ENCODE measurements at regions not wholly inside any gene's neighbourhood (a gene's known extent, or its start where the extent isn't known, plus 50 kb on each side); places are given as distances from the start of the nearest gene placed in this dataset.
"Not testable (repeated sequence)": the region's sequence is repeated elsewhere in the genome, so short reads cannot be mapped to it uniquely, and the experiment has no call there.

- DNase-seq, result no peak
These were observed 144.0 kb upstream of the NPY start for GRCh38 chr7:24140001-24140400.

DNA sequence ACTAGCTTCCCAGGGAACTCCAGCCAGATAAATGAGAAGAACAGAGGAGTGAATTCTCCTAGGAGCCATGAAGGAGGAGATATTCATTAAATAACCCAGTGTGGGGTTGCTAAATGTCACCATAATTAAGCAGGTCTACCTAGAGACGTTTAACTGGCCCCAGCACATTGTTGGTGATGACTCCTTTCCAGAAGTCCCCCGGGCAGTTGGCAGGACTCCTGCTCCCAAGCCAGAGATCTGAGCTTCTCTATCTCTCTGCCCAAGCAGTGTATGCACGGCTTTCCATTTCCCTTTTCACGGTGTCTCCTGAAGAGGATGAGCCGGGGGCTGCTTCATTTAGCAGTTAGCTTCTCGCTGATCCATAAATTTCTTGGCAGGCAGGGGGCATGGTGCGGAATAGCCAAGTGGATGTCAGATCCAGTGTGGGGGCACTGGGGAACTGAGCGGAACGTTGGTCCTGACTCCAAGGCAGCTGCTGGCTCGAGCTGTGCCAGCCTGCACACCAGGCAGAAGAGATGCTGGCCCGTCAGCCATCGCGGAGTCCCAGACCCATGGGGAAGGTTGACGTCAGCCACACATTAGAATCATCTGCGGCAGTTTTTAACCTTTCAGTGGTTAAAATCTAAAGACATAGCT is 142.0 kb upstream of the NPY start:
- DNase-seq, result no peak

GRCh38 chr7:24143547-24143946 is 140.4 kb upstream of the NPY start:
- no peak for DNase-seq

- no peak for DNase-seq
These were observed 132.0 kb upstream of the NPY start for GRCh38 chr7:24151944-24152343.

DNA sequence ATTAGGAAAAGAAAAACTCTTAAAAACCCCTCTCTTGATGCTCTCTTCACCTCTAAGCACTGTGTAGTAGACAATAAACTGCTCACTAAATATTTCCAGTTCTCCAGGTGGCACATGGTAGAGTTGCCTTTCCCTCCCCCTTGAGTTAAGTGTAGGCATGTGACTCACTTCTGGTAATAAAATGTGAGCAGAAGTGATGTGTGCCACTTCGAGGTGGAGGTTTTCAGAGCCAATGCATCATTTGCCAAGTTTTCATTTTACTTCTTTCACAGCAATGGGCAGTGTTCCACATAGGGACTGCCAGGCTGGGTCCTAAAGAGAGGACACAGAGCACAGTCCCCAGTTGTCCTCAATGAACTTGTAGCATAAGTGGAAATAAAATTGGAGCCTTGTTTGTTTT is 131.6 kb upstream of the NPY start:
- DNase-seq, result no peak

GRCh38 chr7:24152877-24153472 is 131.0 kb upstream of the NPY start:
- no peak for DNase-seq

- DNase-seq, result no peak
These were observed 126.3 kb upstream of the NPY start for GRCh38 chr7:24157666-24158065.

DNA sequence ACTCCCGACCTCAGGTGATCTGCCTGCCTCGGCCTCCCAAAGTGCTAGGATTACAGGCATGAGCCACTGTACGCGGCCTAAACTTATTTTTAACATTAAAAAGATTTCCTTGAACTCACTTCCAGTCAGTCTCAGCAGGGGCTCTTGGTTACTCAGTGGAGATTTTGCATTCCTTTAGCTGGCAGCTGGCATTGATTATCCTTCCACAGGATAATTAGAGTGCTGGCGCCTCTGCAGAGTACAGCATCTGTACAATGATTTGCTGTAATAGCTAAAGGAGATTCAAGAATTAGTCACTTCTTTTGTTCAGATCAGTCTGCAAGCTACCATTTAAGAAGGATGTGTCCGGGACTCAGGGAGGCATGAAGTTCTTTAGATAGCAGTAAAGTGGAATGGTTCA is 125.0 kb upstream of the NPY start:
- DNase-seq, result no peak

GRCh38 chr7:24164401-24164800 is 119.6 kb upstream of the NPY start:
- no peak for DNase-seq

DNA sequence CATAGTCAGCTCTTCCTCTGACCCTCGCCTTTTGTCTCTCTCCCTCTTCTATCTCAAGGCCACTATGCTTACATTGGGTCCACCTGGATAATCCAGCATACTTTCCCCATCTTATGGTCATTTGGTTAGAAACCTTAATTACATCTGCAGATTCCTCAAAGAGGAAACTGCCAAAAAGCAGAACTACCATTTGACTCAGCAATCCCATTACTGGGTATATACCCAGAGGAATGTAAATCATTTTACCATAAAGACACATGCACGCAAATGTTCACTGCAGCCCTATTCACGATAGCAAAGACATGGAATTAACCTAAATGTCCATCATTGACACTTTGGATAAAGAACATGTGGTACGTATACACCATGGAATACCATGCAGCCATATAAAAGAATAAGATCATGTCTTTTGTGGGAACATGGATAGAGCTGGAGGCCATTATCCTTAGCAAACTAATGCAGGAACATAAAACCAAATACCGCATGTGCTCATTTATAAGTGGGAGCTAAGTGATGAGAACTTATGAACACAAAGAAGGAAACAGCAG is 114.8 kb upstream of the NPY start:
- DNase-seq, result no peak

- DNase-seq, result not testable (repeated sequence)
These were observed 112.0 kb upstream of the NPY start for GRCh38 chr7:24171951-24172350.

DNA sequence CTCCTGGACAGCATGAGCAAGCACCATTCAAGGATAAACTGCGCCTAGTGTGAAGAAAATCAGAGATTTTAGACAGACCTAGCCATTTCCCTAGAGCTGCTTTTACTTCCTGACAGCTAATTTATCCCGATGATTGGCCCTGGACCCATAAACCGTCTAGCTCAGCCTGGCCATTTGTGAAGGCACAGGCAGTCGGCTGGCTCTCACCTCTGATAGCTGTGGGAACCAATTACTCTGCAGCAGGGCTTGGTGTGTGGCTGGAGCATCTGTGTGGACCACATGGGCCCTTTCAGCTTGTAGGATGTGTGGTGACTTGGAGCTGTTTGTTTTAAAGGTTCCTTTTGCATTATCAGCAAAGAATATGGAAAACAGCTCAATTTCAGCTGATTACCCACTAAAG is 111.1 kb upstream of the NPY start:
- no peak for DNase-seq

GRCh38 chr7:24175603-24176002 is 108.4 kb upstream of the NPY start:
- no peak for DNase-seq

GRCh38 chr7:24178811-24179570 is 105.0 kb upstream of the NPY start:
- DNase-seq, result no peak

GRCh38 chr7:24191362-24191761 is 92.6 kb upstream of the NPY start:
- DNase-seq, result no peak

DNA sequence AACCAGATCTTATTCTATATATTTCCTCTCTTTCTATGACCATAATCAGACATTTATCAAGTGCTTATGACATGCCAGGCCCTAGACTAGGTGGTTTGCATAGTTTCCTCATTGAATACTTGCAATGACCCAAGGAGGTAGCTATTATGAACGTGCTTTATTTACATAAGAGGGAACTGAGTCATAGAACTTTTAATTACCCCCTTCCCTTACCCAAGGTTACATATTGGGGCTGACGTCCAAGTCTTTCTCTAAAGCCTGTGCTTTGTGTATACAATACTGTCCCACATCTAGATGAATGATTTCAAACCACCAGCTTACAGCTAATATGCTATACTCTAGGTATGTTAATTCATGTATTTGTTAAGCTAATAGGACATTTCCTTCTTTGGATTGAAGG is 91.9 kb upstream of the NPY start:
- DNase-seq, result no peak

DNA sequence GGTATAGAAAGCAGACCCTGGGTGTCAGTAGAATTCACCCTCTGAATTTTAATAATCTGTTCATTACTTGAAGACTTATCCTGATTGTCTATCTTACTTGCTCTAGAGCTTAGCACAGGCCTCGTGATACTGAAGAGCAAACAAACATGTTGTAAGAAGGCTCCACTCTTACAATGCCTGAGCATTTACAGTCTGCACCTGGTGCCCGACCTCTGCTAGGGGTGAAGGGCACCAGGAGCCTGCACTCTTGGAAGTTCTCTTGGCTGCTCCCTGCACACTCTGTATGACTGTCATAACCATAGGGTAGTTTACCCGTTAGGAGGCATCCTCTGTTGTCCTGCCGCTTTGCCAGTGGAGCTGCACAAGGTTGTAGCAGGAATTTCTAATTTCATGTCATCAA is 91.3 kb upstream of the NPY start:
- no peak for DNase-seq

DNA sequence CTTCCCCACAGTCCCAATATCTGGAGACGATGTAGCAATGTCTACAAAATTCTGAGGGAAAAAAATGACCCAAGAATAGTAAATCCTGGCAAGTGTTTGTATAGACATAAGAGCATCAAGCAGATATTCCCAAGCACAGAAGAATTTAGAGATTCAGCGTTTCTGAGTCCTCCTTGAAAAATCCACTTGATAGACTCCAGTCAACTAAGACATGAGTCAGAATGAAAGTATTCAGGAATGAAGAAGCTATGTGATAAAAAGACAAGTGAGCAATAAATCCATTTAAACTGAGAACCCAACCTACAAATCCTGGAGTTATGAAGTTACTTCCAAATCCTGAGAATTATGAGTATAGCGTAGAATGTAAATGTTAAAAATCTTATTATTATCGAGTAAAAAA is 86.1 kb upstream of the NPY start:
- no peak for DNase-seq

DNA sequence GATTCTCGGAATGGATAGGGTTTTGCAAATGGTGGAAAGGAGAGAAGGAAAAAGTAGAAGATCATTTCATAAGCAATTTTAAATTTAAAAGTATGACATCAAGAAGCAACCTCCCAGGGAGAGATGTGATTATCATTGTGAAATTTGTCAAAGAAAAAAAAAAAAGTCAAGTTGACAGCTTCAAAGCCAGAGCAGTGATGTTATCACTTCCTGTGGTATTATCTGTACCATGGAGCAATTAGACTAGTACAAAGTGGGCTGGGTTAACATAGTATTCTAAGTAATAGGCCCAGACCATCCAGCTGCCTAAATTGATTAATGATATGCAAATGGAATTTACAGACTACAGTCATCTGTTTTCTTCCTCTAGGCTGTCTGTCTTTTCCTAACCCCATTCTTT is 84.0 kb upstream of the NPY start:
- DNase-seq, result no peak

GRCh38 chr7:24200407-24200966 is 83.5 kb upstream of the NPY start:
- no peak for DNase-seq

GRCh38 chr7:24201226-24201625 is 82.8 kb upstream of the NPY start:
- no peak for DNase-seq

GRCh38 chr7:24212073-24212472 is 71.9 kb upstream of the NPY start:
- no peak for DNase-seq

DNA sequence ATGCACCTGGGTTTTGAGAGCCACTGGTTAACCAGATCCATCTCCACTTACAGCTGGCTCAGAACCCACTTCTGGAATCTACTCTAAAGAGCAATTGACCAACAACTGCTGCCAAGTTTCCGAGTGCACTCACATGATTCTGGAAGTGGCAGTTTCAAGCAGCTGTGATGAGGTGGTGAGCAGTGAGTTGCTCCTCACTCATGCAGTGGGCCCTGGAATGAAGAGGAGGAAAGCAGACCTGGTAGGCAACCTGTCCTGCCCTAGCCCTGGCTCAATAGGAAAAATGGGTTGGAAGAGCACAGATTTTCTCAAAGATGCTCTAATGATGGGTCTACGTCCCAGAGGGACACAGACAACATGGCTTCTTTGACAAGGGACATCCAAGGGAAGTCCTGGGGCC is 70.7 kb upstream of the NPY start:
- DNase-seq, result no peak

GRCh38 chr7:24214670-24215069 is 69.3 kb upstream of the NPY start:
- no peak for DNase-seq

Data from HCEC 1CT (cell line).